ENCODE measurements at regions not wholly inside any gene's neighbourhood (a gene's known extent, or its start where the extent isn't known, plus 50 kb on each side); places are given as distances from the start of the nearest gene placed in this dataset.

GRCh38 chr13:97057176-97057575 lies 62.9 kb upstream of the OXGR1 start:
- DNase-seq (ENCODE audit: insufficient read length, low spot score) = no peak
- FAIRE-seq = no peak

GRCh38 chr13:97058391-97058790 lies 64.1 kb upstream of the OXGR1 start:
- FAIRE-seq (no peak), DNase-seq (ENCODE audit: insufficient read length, low spot score) (no peak)

GRCh38 chr13:97058926-97059325 lies 64.7 kb upstream of the OXGR1 start:
- FAIRE-seq = no peak

GRCh38 chr13:97067017-97067895 lies 73.0 kb upstream of the OXGR1 start:
- DNase-seq (ENCODE audit: insufficient read length, low spot score) (no peak), FAIRE-seq (no peak)

More at GRCh38 chr13:97058926-97059325, 64.7 kb upstream of the OXGR1 start:
- DNase-seq (ENCODE audit: insufficient read length, low spot score) = no peak

- DNase-seq (ENCODE audit: insufficient read length, low spot score) = no peak
- FAIRE-seq = no peak
Measured at GRCh38 chr13:97068151-97068550, 73.9 kb upstream of the OXGR1 start.

GRCh38 chr13:97069050-97069815 lies 75.0 kb upstream of the OXGR1 start:
- DNase-seq (ENCODE audit: insufficient read length, low spot score) = no peak
- FAIRE-seq = no peak

GRCh38 chr13:97072297-97072696 lies 78.0 kb upstream of the OXGR1 start:
- DNase-seq (ENCODE audit: insufficient read length, low spot score) (no peak), FAIRE-seq (no peak)

- FAIRE-seq (no peak), DNase-seq (ENCODE audit: insufficient read length, low spot score) (no peak)
Measured at GRCh38 chr13:97074618-97075017, 80.3 kb upstream of the OXGR1 start.

- no peak for FAIRE-seq
Measured at GRCh38 chr13:97076898-97077297, 82.6 kb upstream of the OXGR1 start.

GRCh38 chr13:97077341-97077740 lies 83.1 kb upstream of the OXGR1 start:
- DNase-seq (ENCODE audit: insufficient read length, low spot score) (no peak), FAIRE-seq (no peak)

More at GRCh38 chr13:97076898-97077297, 82.6 kb upstream of the OXGR1 start:
- no peak for DNase-seq (ENCODE audit: insufficient read length, low spot score)

GRCh38 chr13:97079726-97080125 lies 85.5 kb upstream of the OXGR1 start:
- no peak for DNase-seq (ENCODE audit: insufficient read length, low spot score)
- no peak for FAIRE-seq

- no peak for DNase-seq (ENCODE audit: insufficient read length, low spot score)
- FAIRE-seq = no peak
Measured at GRCh38 chr13:97082461-97083207, 88.4 kb upstream of the OXGR1 start.

GRCh38 chr13:97091196-97091595 lies 96.9 kb upstream of the OXGR1 start:
- DNase-seq (ENCODE audit: insufficient read length, low spot score) (no peak), FAIRE-seq (no peak)

GRCh38 chr13:97100821-97101220 lies 106.5 kb upstream of the OXGR1 start:
- DNase-seq (ENCODE audit: insufficient read length, low spot score) (no peak), FAIRE-seq (no peak)

- FAIRE-seq = no peak
- no peak for DNase-seq (ENCODE audit: insufficient read length, low spot score)
Measured at GRCh38 chr13:97101912-97102708, 107.8 kb upstream of the OXGR1 start.

- no peak for DNase-seq (ENCODE audit: insufficient read length, low spot score)
- no peak for FAIRE-seq
Measured at GRCh38 chr13:97106323-97106722, 112.0 kb upstream of the OXGR1 start.

- no peak for DNase-seq (ENCODE audit: insufficient read length, low spot score)
- FAIRE-seq = no peak
Measured at GRCh38 chr13:97107815-97108529, 113.7 kb upstream of the OXGR1 start.

GRCh38 chr13:97108530-97108900 lies 113.6 kb upstream of the MBNL2 start:
- FAIRE-seq (no peak), DNase-seq (ENCODE audit: insufficient read length, low spot score) (no peak)

GRCh38 chr13:97109256-97109655 lies 112.9 kb upstream of the MBNL2 start:
- DNase-seq (ENCODE audit: insufficient read length, low spot score) (no peak), FAIRE-seq (no peak)
